ENCODE measurements at regions not wholly inside any gene's neighbourhood (a gene's known extent, or its start where the extent isn't known, plus 50 kb on each side); places are given as distances from the start of the nearest gene placed in this dataset.

DNA sequence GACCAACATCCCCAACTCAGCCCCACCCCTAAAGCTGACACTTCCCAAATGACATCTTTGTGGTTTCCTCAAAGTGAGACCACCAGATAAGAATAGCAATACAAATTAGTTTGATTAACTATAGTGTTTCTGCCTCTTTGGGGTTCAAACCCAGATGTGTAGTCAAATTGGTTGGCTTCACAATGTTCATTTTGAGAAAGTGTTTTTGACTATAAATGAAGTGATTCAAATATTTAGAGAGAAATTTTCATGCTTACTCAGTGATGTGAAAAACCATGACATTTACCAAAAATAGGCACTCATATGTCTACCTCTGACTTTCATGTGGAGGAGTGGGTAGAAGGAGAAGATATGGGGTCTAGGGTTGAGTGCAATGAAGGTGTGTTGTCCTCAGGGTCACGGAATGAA lies 218.4 kb downstream of the BCAT1 start:
- no peak overlapping the region for H3K4me2 ChIP-seq (ENCODE audit: low read length)
- no peaks in the 10 kb centered on the region for H3K9me3 ChIP-seq (ENCODE audit: control insufficient read depth in 1 of 2, insufficient read depth in 1 of 2, low read depth in 1 of 2, low read length in 2 of 2)
- no peaks in the 10 kb centered on the region for H3K36me3 ChIP-seq (ENCODE audit: control insufficient read depth in 1 of 2, insufficient read depth in 2 of 2, low read length in 2 of 2)
- ChIA-PET CTCF (no interaction called here), RAD21 (ENCODE audit: low non-redundant PET in 1 of 2, low total read pairs in 2 of 2, uncharacterized antibody in 2 of 2, unreplicated experiment in 2 of 2) (no interaction called here), POLR2A (no interaction called here)
- no peaks in the 10 kb centered on the region for H4K20me1 ChIP-seq (ENCODE audit: insufficient read depth)
- intact Hi-C loops (cut with micrococcal nuclease), result no loop called here
- H3K27me3 ChIP-seq (ENCODE audit: insufficient read depth, low read length), result no peaks in the 10 kb centered on the region
- no peaks in the 10 kb centered on the region for H3K79me2 ChIP-seq (ENCODE audit: insufficient read depth, low read length)
- H2AFZ ChIP-seq (ENCODE audit: low read depth, low read length, poor library complexity, severe bottlenecking), result no peak overlapping the region
- no TSS peak for BruUV-seq (replicated peaks)
- ATAC-seq, result no peak
- TF ChIP-seq JUND (IDR thresholded peaks at IDR 0.05), result no peak
- TF ChIP-seq EZH2phosphoT487 (IDR thresholded peaks at IDR 0.05; ENCODE audit: borderline replicate concordance), result no peak
- no peak for TF ChIP-seq ZNF274 (IDR thresholded peaks at IDR 0.05; ENCODE audit: low read depth, low read length)
- TF ChIP-seq SP1 (IDR thresholded peaks at IDR 0.05; ENCODE audit: low read depth), result no peak
- TF ChIP-seq REST (IDR thresholded peaks at IDR 0.05; ENCODE audit: low read depth), result no peak
- no peak for TF ChIP-seq RAD21 (IDR thresholded peaks at IDR 0.05; ENCODE audit: low read depth)
- no peak for TF ChIP-seq FOSL1 (IDR thresholded peaks at IDR 0.05; ENCODE audit: low read depth)
- no peak for TF ChIP-seq ELF1 (IDR thresholded peaks at IDR 0.05; ENCODE audit: borderline replicate concordance, low read depth)
- TF ChIP-seq, protein P1, sequence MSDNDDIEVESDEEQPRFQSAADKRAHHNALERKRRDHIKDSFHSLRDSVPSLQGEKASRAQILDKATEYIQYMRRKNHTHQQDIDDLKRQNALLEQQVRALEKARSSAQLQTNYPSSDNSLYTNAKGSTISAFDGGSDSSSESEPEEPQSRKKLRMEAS (IDR thresholded peaks at IDR 0.05), result no peak
- TF ChIP-seq TCF7L2 (IDR thresholded peaks at IDR 0.05; ENCODE audit: borderline replicate concordance, extremely low read depth, insufficient read depth, insufficient read length), result no peak
- H3K4me1 ChIP-seq (ENCODE audit: control insufficient read depth in 1 of 2, insufficient read depth in 2 of 2, low read length in 2 of 2), result no peaks in the 10 kb centered on the region
- H3K9me2 ChIP-seq (ENCODE audit: insufficient read depth), result no peaks in the 10 kb centered on the region
- no peak for DNase-seq (ENCODE audit: low read depth, low spot score)
- no peak overlapping the region for H3K4me3 ChIP-seq (replicated peaks in 1 of 2; ENCODE audit: low read depth in 1 of 2, low read length in 2 of 2)
- no peak overlapping the region for H3K9ac ChIP-seq (ENCODE audit: low read length)
- H3K27ac ChIP-seq (ENCODE audit: low read depth, low read length), result no peak overlapping the region

Data from HCT116 (cell line).